ENCODE measurements at regions not wholly inside any gene's neighbourhood (a gene's known extent, or its start where the extent isn't known, plus 50 kb on each side); places are given as distances from the start of the nearest gene placed in this dataset.
A peak's percentile ranks its signal among the peaks of the same experiment; 100 is the strongest.
"Not testable (repeated sequence)": the region's sequence is repeated elsewhere in the genome, so short reads cannot be mapped to it uniquely, and the experiment has no call there.

DNA sequence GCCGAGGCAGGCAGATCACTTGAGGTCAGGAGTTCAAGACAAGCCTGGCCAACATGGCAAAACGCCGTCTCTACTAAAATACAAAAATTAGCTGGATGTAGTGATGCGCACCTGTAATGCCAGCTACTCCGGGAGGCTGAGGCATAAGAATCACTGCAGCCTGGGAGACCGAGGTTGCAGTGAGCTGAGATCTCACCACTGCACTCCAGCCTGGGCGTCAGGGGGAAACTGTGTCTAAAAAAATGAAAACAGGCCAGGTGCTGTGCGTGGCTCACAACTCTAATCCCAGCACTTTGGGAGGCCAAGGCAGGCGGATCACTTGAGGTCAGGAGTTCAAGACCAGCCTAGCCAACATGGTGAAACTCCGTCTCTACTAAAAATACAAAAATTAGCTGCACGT lies 69.9 kb downstream of the C9orf50 start:
- H3K27ac Mint-ChIP-seq; H3K9me3 Mint-ChIP-seq; H3K4me3 Mint-ChIP-seq; intact Hi-C loops (cut with micrococcal nuclease); H3K36me3 Mint-ChIP-seq (ENCODE audit: low read depth): not testable (repeated sequence)
- Mint-ChIP-seq H3K27me3 (peaks cover 46% of the 10 kb centered on the region), H3K4me1 (ENCODE audit: low read depth) (peaks cover 27% of the 10 kb centered on the region)

DNA sequence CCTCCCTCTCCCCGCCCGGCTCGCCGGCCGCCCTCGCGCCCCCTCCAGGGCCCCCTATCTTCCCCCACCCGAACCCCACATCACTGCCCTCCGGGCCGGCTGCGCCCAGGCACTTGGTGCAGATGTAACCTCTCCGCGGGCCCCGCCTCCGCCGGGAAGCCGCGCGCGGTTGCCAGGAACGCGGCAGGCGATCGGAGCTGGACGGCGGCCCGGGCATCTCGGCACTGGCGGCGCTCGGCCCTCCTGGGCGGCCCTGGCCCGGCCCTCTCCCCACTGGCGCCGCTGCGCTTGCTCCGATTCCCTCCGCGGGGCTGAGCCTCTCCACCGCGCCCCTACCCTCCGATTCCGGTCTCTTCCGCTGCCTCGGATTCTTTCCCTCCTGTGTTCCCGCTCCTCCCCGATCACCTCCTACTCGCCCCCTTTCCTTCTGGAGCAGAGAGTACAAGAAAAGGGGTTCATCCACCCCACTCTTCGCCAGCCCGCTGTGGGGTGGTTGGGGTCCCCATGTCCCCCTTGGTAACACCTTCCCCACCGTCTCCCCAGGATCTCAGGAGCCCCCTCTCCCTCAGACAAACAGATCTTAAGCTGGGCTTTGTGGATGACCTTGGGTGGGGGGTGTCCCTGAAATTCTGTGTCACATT lies 70.6 kb downstream of the C9orf50 start:
- Mint-ChIP-seq H3K27ac (peak overlapping the region; percentile 56), H3K4me1 (ENCODE audit: low read depth) (peaks cover 30% of the 10 kb centered on the region), H3K9me3 (no peaks in the 10 kb centered on the region), H3K36me3 (ENCODE audit: low read depth) (no peaks in the 10 kb centered on the region), H3K4me3 (peak overlapping the region; percentile 71), H3K27me3 (peaks cover 52% of the 10 kb centered on the region)
- intact Hi-C loops (cut with micrococcal nuclease), result no loop called here

DNA sequence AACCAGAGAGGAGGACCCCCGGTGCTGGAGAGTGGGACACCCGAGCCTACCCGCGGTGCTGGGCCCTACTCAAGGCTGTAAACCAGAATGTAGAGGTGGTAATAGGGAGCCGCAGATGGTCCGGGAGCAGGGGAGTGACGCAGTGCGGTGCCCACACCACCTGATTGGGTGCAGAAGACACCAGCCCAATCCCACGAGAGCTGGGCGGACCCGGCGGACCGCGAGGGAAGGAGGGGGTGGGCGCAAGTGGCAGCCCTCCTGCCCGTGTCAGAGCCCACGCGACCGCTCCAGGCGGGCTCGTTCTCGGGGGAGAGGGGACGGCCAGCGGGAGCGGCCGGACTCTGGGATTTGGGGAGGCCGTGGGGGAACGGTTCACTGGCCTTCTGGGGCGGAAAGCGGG lies 71.2 kb downstream of the C9orf50 start:
- intact Hi-C loops (cut with micrococcal nuclease), result no loop called here
- H3K27ac Mint-ChIP-seq, result no peak overlapping the region
- peak overlapping the region; percentile 57 for H3K4me3 Mint-ChIP-seq
- H3K4me1 Mint-ChIP-seq (ENCODE audit: low read depth), result peaks cover 34% of the 10 kb centered on the region
- no peaks in the 10 kb centered on the region for H3K36me3 Mint-ChIP-seq (ENCODE audit: low read depth)
- H3K9me3 Mint-ChIP-seq, result no peaks in the 10 kb centered on the region
- H3K27me3 Mint-ChIP-seq, result peaks cover 55% of the 10 kb centered on the region

DNA sequence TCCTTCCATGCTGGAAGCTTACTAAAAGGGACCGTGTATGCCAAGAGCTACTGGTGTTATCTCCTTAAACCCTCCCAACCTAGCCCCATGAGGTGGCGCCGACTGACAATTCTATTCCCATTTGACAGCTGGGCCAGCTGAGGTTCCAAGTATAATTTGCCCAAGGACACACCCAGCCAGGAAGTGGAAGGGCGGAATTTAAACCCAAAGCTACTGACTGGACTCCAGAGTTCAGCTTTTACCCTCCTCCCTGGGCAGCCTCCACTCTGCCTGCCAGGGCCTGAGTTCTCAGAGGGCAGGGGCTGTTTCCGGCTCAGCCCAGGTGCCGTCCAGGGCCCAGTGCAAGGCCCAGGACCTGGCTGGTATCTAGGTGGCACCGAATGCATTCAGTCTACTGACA lies 71.8 kb downstream of the C9orf50 start:
- Mint-ChIP-seq H3K36me3 (ENCODE audit: low read depth) (no peaks in the 10 kb centered on the region), H3K9me3 (no peaks in the 10 kb centered on the region), H3K4me1 (ENCODE audit: low read depth) (peaks cover 28% of the 10 kb centered on the region), H3K4me3 (peak overlapping the region; percentile 57), H3K27me3 (peaks cover 55% of the 10 kb centered on the region), H3K27ac (no peak overlapping the region)
- intact Hi-C loops (cut with micrococcal nuclease), result no loop called here

DNA sequence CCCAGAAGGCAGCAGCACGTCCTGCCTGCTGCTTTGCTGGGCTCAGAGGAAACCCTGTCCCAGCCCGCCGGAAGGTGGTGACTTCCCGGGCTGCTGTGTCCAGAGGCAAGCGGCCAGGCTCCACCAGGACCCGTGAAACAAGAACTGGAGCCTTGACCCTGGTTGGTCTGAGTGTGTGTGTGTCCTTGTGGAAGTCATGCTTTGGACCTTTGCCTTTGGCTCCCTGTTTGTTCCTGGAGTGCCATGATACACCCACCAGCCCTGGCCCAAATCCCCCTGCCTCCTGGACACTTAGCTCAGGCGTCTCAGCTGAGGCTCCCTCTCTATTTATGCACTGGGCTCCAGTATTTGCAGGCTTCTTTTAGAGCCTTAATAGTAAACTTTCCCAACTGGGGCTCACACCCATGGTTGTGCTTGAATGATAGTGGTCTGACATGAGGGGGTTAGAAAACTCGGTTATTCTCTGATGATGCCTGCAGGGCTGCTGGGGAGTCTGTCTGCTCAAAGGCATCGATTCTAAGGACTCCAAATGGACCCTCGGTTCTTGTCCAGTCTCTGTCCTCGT lies 72.2 kb downstream of the C9orf50 start:
- intact Hi-C loops (cut with micrococcal nuclease), result no loop called here
- Mint-ChIP-seq H3K4me1 (ENCODE audit: low read depth) (peaks cover 25% of the 10 kb centered on the region), H3K36me3 (ENCODE audit: low read depth) (no peaks in the 10 kb centered on the region), H3K27me3 (peaks cover 55% of the 10 kb centered on the region), H3K4me3 (no peak overlapping the region), H3K9me3 (no peaks in the 10 kb centered on the region), H3K27ac (no peak overlapping the region)

DNA sequence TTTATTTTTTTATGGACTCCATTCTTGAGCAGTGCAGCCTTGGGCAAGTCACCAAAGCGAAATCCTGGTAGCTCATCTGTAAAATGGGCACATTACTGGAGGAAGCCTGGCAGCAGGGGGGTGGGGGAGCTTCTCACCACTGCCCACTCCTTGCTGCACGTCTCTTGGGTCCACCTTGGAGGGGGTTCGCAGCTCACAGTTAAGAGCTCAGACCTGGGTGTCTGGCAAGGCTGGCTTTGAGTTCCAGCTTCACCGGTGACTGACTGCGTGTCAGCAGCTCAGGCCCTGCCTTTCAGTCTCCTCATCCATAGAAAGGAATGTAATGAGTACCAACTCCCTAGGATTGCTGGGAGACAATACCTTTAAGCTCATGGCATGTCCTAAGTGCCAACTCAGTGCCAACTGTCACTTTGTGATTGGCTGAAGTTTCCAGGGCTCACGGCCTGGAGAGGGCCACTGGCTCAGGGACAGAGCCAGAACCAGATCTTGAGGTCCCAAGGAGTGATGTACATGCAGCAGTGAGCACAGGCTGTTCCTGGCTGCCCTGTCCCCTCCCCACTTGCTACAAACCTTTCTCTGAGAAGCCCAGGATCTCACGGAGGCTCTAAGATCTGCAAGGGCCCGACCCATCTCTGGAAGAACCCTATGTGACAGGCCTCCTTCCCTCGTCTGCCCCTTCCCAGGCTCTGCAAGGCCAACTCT lies 72.9 kb downstream of the C9orf50 start:
- Mint-ChIP-seq H3K36me3 (ENCODE audit: low read depth) (no peaks in the 10 kb centered on the region), H3K4me3 (no peak overlapping the region), H3K27me3 (peaks cover 55% of the 10 kb centered on the region), H3K4me1 (ENCODE audit: low read depth) (peaks cover 31% of the 10 kb centered on the region), H3K9me3 (no peaks in the 10 kb centered on the region), H3K27ac (no peak overlapping the region)
- intact Hi-C loops (cut with micrococcal nuclease), result no loop called here

DNA sequence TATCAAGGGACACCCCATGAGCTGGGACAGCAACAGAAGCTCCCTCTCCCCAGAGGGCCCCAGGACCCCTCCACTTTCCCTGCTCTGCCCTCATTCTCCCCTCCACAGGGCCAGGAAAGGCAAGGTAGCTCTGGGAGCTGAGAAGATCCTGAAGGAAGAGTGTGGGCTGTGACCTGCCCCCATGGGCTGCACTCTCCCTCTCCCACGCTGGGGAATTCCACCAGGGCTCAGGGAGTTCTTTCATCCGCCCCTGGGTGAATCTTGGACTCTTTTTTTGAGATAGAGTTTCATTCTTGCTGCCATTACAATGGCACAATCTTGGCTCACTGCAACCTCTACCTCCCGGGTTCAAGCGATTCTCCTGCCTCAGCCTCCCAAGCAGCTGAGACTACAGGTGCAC lies 73.8 kb downstream of the C9orf50 start:
- Mint-ChIP-seq H3K4me1 (ENCODE audit: low read depth) (peaks cover 41% of the 10 kb centered on the region), H3K9me3 (no peaks in the 10 kb centered on the region), H3K27me3 (peaks cover 52% of the 10 kb centered on the region), H3K27ac (no peak overlapping the region), H3K36me3 (ENCODE audit: low read depth) (no peaks in the 10 kb centered on the region), H3K4me3 (no peak overlapping the region)
- intact Hi-C loops (cut with micrococcal nuclease), result no loop called here

DNA sequence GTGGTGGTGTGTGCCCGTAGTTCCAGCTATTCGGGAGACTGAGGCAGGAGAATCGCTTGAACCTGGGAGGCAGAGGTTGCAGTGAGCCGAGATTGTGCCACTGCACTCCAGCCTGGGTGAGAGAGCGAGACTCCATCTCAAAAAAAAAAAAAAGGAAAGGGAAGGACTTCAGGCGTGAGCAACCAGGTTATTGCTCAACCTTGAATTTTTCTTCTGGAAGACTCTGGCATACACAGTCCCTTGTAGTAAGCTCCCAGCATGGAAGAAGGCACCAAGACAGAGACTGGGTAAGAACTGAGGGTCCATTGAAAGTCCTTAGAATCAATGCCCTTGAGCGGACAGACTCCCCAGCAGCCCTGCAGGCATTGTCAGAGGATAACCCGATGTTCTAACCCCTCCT lies 75.0 kb downstream of the C9orf50 start:
- H3K36me3 Mint-ChIP-seq (ENCODE audit: low read depth); intact Hi-C loops (cut with micrococcal nuclease); H3K27ac Mint-ChIP-seq; H3K9me3 Mint-ChIP-seq; H3K4me3 Mint-ChIP-seq: not testable (repeated sequence)
- Mint-ChIP-seq H3K4me1 (ENCODE audit: low read depth) (peaks cover 42% of the 10 kb centered on the region), H3K27me3 (peaks cover 40% of the 10 kb centered on the region)

DNA sequence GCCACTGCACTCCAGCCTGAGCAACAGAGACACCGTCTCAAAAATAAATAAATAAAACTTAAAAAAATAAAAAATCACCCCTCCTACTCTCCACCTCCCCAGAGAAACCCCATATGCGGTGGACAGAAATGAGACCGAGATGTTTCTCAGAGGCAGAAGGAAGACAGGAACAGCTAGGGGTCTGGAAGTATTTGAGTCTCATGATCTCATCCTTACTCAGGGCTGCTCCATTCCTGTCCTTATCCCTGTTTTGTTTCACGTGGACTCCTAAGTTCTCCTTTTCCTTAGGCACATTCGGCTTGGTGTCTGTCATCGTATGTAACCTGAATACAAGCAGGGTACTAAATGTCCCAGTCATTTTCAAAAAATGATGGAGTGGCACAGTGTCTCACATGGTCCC lies 76.1 kb downstream of the C9orf50 start:
- Mint-ChIP-seq H3K36me3 (ENCODE audit: low read depth) (no peaks in the 10 kb centered on the region), H3K27ac (no peak overlapping the region), H3K4me3 (no peak overlapping the region), H3K27me3 (peaks cover 31% of the 10 kb centered on the region), H3K4me1 (ENCODE audit: low read depth) (peaks cover 33% of the 10 kb centered on the region), H3K9me3 (peaks cover under 1% of the 10 kb centered on the region)
- intact Hi-C loops (cut with micrococcal nuclease), result no loop called here

DNA sequence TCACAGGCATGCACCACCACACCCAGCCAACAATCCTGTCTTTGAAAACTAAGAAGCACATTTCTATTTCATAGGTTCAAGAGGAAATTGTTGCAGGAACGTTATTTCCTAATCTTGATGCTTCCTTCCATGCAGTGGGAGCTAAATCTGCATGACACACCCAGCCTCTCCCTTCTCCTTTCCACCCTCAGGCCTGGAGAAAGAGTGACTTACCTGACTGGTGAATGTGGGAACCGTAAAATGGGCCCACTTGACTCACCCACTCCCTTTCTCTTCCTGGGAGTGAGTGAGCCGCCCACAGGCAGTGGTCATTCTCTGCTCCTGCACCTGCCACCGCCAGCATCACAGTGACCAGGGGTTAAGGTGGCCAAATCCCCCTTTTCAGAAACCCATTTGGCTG lies 78.2 kb downstream of the C9orf50 start:
- H3K27me3 Mint-ChIP-seq, result peaks cover 14% of the 10 kb centered on the region
- peaks cover 12% of the 10 kb centered on the region for H3K9me3 Mint-ChIP-seq
- intact Hi-C loops (cut with micrococcal nuclease), result no loop called here
- no peak overlapping the region for H3K27ac Mint-ChIP-seq
- peaks cover 26% of the 10 kb centered on the region for H3K4me1 Mint-ChIP-seq (ENCODE audit: low read depth)
- H3K36me3 Mint-ChIP-seq (ENCODE audit: low read depth), result no peaks in the 10 kb centered on the region
- H3K4me3 Mint-ChIP-seq, result no peak overlapping the region

DNA sequence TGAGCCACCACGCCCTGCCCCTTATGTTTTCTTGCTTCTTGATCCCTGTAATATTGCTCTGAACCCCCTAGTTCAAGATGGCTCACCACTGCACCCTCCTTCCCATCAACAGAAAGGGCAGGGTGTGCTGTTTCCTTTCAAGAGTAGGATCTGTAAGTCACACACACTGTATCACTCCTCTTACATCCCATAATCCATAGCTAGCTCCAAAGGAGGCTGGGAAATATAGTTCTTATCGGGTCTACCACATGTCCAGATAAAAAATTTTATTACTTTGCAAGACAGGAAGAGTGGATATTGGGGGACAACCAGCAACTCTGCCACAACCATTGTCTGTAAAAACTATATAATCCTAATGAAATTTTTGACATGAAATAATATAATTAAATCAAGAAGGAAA lies 79.6 kb downstream of the C9orf50 start:
- intact Hi-C loops (cut with micrococcal nuclease), result no loop called here
- Mint-ChIP-seq H3K27me3 (peaks cover 9% of the 10 kb centered on the region), H3K36me3 (ENCODE audit: low read depth) (no peaks in the 10 kb centered on the region), H3K9me3 (peaks cover 12% of the 10 kb centered on the region), H3K4me3 (no peak overlapping the region), H3K27ac (no peak overlapping the region), H3K4me1 (ENCODE audit: low read depth) (peaks cover 26% of the 10 kb centered on the region)

DNA sequence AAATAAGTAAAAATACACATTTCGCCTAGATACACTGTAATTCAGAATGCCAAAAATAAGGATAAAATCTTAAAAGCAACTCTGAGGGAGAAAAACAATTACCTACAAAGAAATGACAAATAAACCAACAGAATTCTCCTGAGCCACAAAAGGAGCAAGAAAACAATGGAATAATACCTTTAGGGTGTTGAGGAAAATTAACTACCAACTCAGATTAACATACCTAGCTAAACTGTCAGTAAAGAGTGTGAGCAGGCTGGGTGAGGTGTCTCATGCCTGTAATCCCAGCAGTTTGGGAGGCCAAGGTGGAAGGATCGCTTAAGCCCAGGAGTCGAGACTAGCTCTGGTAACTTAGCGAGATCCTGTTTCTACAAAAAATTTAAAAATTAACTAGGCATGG lies 81.5 kb downstream of the C9orf50 start:
- no peaks in the 10 kb centered on the region for H3K36me3 Mint-ChIP-seq (ENCODE audit: low read depth)
- H3K27ac Mint-ChIP-seq, result no peak overlapping the region
- H3K4me3 Mint-ChIP-seq, result no peak overlapping the region
- peaks cover 12% of the 10 kb centered on the region for H3K9me3 Mint-ChIP-seq
- H3K4me1 Mint-ChIP-seq (ENCODE audit: low read depth), result peaks cover 18% of the 10 kb centered on the region
- intact Hi-C loops (cut with micrococcal nuclease), result no loop called here
- no peaks in the 10 kb centered on the region for H3K27me3 Mint-ChIP-seq

DNA sequence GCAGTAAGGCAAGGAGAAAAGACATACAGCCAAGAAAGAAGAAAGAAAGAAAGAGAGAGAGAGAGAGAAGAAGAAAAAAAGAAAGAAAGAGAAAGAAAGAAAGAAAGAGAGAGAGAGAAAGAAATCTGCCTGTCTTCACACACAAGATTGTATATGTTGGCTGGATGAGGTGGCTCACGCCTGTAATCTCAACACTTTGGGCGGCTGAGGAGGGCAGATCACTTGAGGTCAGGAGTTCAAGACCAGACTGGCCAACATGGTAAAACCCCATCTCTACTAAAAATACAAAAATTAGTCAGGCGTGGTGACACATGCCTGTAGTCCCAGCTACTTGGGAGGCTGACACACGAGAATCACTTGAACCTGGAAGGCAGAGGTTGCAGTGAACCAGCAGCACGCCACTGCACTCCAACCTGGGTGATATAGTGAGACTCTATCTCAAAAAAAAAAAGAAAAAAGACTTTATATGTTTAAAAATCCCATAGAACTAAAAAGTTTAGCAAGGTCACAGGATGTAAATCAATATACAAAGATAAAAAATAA lies 89.0 kb downstream of the C9orf50 start:
- intact Hi-C loops (cut with micrococcal nuclease); H3K9me3 Mint-ChIP-seq; H3K27me3 Mint-ChIP-seq; H3K27ac Mint-ChIP-seq; H3K4me3 Mint-ChIP-seq; H3K36me3 Mint-ChIP-seq (ENCODE audit: low read depth); H3K4me1 Mint-ChIP-seq (ENCODE audit: low read depth): not testable (repeated sequence)

DNA sequence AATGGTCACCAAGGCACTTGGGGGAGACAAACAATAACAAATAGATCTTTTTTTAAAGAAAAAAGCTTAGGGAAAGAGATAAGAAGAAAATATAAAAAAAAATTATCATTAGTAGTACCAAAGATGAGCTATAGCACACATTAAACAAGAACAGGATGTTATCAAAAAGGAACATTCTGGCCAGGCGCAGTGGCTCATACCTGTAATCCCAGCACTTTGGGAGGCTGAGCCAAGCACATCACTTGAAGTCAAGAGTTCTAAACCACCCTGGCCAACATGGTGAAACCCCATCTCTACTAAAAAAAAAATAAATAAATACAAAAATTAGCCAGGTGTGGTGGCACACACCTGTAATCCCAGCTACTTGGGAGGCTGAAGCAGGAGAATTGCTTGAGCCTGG lies 92.9 kb downstream of the C9orf50 start:
- H3K4me1 Mint-ChIP-seq (ENCODE audit: low read depth), result peaks cover 24% of the 10 kb centered on the region
- peaks cover 17% of the 10 kb centered on the region for H3K27me3 Mint-ChIP-seq
- intact Hi-C loops (cut with micrococcal nuclease); H3K4me3 Mint-ChIP-seq; H3K27ac Mint-ChIP-seq; H3K36me3 Mint-ChIP-seq (ENCODE audit: low read depth); H3K9me3 Mint-ChIP-seq: not testable (repeated sequence)

Data from dendritic cell treated with granulocyte-macrophage colony-stimulating factor and Interleukin-4, amounts not matched to agents 40 ng/mL and 50 ng/mL, for 4 days (primary cell).